ENCODE measurements at regions not wholly inside any gene's neighbourhood (a gene's known extent, or its start where the extent isn't known, plus 50 kb on each side); places are given as distances from the start of the nearest gene placed in this dataset.
"Not testable (repeated sequence)": the region's sequence is repeated elsewhere in the genome, so short reads cannot be mapped to it uniquely, and the experiment has no call there.

- no peak for DNase-seq
These were observed 100.3 kb upstream of the PDHA1 start for GRCh38 chrX:19243431-19243830.

- DNase-seq: not testable (repeated sequence)
These were observed 98.8 kb upstream of the PDHA1 start for GRCh38 chrX:19244921-19245320.

- DNase-seq: no peak
These were observed 97.9 kb upstream of the PDHA1 start for GRCh38 chrX:19245711-19246269.

- no peak for DNase-seq
These were observed 86.7 kb upstream of the PDHA1 start for GRCh38 chrX:19256986-19257385.

DNA sequence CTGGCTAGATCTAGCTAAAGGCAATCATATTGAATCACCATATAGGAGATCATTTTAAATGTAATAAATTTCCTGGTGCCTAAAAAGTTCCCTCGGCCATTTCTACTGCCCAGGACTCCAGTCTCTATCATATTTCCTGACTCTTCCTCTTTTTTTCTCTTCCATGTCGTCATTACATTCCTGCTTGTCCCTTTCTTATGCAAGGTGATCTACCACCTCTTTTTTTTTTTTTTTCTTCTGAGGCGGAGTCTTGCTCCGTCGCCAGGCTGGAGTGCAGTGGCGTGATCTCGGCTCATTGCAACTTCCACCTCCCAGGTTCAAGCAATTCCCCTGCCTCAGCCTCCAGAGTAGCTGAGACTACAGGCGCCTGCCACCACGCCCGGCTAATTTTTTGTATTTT is 82.7 kb upstream of the PDHA1 start:
- DNase-seq: not testable (repeated sequence)

GRCh38 chrX:19270727-19271126 is 73.0 kb upstream of the PDHA1 start:
- DNase-seq: no peak

DNA sequence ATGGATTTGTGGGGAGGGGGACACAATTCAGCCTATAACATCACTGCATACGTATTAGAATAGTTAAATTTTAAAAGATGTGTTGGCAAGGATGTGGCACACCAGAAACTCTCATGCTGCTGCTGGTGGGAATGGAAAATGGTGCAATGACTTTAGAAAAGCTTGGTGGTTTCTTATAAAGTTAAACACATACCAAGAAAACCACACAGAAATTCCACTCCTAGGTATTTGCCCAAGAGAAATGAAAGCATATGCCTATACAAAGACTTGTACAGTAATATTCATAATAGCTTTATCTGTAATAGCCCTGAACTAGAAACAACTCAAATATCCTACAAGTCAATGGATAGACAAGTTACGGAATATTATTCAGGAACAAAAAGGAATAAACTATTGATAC is 71.3 kb upstream of the PDHA1 start:
- DNase-seq: no peak

GRCh38 chrX:19280636-19281035 is 63.1 kb upstream of the PDHA1 start:
- no peak for DNase-seq

DNA sequence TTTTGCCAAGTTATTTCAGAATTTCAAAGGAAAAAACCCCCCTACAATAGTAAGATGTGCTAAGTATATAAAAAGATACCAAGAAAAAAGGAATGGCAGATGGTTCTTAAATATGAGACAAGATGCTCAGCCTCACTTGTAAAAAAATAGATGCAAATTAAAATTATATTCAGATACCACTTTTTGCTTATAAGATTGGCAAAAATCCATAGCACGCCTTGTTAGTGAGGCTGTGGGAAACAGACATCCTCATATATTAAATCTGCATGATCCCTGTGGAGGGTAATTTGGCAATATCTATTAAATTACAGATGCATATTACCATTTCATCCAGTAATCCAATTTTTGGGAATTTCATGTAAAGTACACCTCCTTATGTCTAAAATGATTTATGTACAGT is 62.5 kb upstream of the PDHA1 start:
- no peak for DNase-seq

DNA sequence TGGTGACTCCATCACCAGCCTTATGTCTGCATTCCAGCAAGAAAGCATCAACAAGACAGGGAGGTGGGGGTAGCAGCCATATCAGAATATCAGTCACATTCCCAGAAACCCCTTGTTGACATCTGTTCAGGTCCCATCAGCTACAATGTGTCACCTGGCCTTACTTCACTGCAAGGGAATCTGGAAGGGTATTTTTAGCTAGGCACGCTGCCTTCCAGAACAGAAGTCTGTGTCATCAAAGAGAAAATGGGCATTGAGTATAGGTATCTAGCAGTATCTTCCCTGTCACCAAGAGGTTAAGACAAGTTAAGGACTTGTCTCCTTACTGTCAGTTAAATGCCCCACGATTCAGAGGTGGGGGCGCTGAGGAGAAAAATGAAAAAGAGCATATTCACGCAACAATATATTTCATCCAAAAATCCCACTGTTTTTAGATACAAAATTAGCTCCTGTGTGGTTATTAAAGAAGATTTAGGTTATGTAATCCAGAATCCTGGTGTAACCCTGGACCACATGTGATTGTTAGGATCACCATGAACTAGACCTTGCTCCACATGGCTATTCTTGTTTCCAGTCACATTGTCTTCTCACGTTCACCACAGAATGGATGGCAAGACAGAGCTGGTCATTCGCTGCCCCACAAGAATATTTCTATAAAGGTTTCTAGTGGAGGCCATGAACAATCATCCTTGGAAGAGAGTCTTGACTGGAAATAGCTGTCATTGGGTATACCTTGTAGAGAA is 60.0 kb upstream of the PDHA1 start:
- DNase-seq: no peak

DNA sequence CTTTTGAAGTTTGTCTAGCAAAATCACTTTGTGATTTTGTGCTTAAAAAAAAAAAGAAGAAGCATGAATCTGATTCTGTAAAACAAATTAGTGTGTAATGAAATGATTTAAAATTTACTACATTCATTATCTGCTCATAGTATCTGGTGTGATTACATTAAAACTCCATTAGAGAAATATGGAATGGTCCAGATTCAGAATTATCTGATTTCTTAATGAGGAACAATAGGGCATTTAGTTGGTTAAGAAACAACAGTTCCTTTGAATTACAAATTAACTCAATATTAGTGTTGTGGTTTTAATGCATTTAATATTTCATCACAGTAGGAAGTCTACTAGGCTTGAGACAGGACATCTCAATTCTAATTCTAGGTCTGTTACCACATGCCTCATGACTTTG is 57.9 kb upstream of the PDHA1 start:
- DNase-seq: no peak

GRCh38 chrX:19291086-19291485 is 52.6 kb upstream of the PDHA1 start:
- DNase-seq: no peak

DNA sequence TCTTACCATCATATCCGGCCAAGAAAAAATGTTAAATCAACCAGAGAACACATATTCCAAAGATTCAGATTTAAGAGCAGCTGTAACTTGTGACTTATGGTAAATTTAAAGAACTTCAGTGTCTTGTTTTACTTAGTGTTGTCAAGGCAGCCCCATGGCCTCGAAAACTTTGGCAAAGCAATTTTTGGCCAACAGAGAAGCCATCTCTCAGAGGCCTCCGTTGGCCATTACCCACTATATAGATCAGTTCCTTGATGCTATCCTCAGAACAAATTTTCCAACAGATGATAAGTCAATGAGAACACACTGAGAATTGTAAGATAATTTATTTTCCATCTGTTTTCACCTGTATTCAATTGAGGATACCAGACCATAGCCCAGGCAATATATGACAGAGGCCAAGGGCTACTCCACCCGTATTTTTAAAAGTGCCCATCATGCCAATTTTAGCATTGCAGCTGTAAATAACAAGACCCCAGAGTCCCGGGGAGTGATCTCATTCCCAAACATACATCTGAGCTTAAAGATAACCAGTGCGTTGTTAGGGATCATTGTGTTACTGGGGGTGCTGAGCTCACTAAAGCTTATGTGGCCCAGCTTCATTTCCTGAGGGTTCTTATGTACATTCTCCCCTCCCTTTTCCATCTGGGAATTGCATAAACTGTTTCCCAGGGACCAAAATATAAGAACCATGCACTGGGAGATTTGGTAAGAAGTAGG is 50.0 kb upstream of the PDHA1 start:
- DNase-seq: no peak

Measured in CD4-positive, alpha-beta T cell treated with Interleukin-21 for 1 hour (primary cell).